SK-N-MC (cell line): ENCODE measurements at regions not wholly inside any gene's neighbourhood (a gene's known extent, or its start where the extent isn't known, plus 50 kb on each side); places are given as distances from the start of the nearest gene placed in this dataset.

Experiments
- DNase-seq: peaks from one replicate; pipeline ENCODE4 v3.0.0-alpha.2; 2011; ENCODE audit warnings: low read depth, low spot score
- H3K27ac ChIP-seq: fragments of 200-600 bp; sonication (generic); 2 replicates; pipeline ENCODE4 v1.5.1; 2016; ENCODE audit warnings: mixed run types
- H3K36me3 ChIP-seq: fragments of 200-600 bp; sonication (generic); 2 replicates; pipeline ENCODE4 v1.6.1; 2017; ENCODE audit warnings: antibody characterized with exemption, low read length, mixed read lengths; ENCODE audit not compliant: insufficient read depth
- H3K4me3 ChIP-seq: fragments of 200-600 bp; sonication (generic); 2 replicates; pipeline ENCODE4 v1.5.1; 2016
- H3K9ac ChIP-seq: fragments of 200-600 bp; sonication (generic); 2 replicates; pipeline ENCODE4 v1.8.0; 2017; ENCODE audit warnings: mixed run types, mixed read lengths; ENCODE audit not compliant: insufficient read length
- H3K9me3 ChIP-seq: fragments of 200-600 bp; sonication (generic); 2 replicates; pipeline ENCODE4 v1.6.1; 2017; ENCODE audit warnings: low read depth, mild to moderate bottlenecking, antibody characterized with exemption, low read length, moderate library complexity, mixed read lengths
- EZH2 ChIP-seq: fragments of 200-600 bp; sonication (generic); IDR thresholded peaks from one replicate; pipeline ENCODE4 v1.6.1; 2017; ENCODE audit warnings: antibody characterized with exemption
- FOXP2 ChIP-seq: optimal IDR thresholded peaks from 2 replicates; pipeline ENCODE3; 2011; ENCODE audit warnings: mild to moderate bottlenecking, moderate library complexity; ENCODE audit not compliant: insufficient read depth; ENCODE audit errors: extremely low read length, control extremely low read depth
- POLR2AphosphoS5 ChIP-seq: IDR thresholded peaks from 2 replicates; pipeline ENCODE4 v1.6.1; 2012; ENCODE audit warnings: mild to moderate bottlenecking, low read depth, low read length, borderline replicate concordance

DNA sequence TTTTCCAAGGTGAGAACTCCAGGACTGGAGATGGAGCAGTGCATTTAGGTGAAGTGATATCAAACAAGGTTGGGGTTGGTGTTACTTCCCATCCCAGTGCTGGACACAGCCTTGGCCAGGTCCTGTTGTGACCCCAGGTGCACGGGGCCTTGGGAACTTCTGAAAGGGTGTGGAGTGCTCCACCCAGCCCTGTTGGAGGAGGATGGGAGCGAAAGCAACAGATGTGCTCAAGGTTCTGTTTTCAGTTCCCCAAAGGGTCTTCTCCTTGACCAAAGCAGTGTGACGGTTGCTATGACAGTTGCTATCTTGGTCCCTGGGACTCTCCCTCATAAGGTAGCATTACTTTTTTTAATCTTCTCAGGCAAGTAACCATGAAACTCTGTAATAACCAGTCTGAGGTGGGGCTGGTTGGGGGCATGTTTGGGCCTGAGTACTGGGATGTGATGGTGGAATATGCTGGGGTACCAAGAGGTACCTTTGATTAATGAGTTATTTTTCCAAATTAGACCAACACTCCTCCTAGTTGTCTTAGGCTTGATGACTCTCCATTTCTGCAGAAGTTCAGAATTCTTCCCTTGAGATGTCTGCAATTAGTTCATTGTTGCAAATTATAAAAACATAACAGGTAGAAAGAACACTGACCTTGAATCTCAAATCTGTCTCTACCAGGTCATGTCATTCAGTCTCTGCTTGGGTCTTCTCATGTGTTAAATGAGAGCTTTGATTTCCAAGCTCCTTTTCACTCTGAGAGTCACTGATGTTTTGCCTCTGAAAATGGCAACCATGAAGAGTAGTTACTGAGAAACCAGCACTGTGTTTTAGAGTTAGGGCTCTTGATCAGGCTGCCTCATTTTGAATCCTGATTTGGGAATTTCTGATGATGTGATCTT lies 154.5 kb downstream of the RPIA start:
- Histone ChIP-seq H3K27ac (no peak overlapping the region), H3K36me3 (no peaks in the 10 kb centered on the region), H3K9me3 (no peaks in the 10 kb centered on the region), H3K4me3 (no peak overlapping the region), H3K9ac (no peak overlapping the region)
- no peak for TF ChIP-seq EZH2
- no peak for TF ChIP-seq POLR2AphosphoS5
- TF ChIP-seq FOXP2, result no peak
- no peak for DNase-seq

DNA sequence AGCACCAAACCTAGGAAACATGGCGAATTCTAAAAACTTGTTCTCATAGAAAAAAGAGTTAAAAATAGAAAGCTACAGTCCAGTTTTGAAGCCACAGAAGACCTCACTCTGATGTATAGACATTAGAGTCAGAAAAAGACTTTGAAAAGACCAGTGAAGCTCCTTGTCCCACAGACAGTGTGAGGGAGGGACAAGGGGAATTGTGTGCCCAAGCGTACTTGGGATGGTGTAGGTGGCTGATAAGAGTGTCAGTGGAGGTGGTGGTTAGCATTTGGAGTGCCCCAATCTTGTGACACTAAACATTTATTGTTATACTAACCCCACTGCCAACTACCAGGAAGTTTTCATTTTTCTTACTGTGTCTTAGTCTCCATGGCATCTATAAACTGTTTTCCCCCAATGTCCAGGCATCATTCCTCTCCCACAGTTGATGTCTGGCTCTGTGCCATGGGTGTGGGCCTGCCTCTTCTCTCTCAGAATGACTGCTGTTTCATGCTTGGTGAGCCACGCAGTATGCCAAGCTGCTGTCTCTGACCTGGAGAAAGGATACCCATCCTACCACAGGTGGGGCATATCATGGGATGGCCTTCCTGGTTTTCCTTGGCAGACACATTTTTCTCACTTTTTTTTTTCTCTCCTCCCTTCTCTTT lies 161.4 kb downstream of the RPIA start:
- H3K4me3 ChIP-seq, result no peak overlapping the region
- no peak for DNase-seq
- no peaks in the 10 kb centered on the region for H3K9me3 ChIP-seq
- no peak overlapping the region for H3K9ac ChIP-seq
- H3K36me3 ChIP-seq, result no peaks in the 10 kb centered on the region
- no peak for TF ChIP-seq FOXP2
- no peak for TF ChIP-seq POLR2AphosphoS5
- no peak for TF ChIP-seq EZH2
- H3K27ac ChIP-seq, result no peak overlapping the region

DNA sequence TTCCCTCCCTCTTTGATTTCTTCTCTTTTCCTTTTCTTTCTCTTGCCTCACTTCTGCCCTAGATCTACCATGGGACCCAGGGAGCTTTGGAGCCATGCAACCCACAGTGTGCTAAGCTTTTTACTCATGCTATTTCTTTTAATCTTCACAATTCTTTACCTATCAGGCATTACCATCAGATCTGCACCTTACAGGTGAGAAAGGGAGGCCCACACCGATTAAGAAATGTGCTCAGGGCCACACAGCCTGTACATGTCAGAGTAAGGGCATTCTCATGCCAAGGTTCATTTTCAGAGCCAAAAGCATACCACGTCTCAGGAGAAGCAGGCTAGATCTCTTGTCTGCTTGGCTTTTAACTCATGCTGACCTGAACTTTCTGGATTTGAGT lies 161.9 kb downstream of the RPIA start:
- H3K9ac ChIP-seq, result no peak overlapping the region
- H3K4me3 ChIP-seq, result no peak overlapping the region

DNA sequence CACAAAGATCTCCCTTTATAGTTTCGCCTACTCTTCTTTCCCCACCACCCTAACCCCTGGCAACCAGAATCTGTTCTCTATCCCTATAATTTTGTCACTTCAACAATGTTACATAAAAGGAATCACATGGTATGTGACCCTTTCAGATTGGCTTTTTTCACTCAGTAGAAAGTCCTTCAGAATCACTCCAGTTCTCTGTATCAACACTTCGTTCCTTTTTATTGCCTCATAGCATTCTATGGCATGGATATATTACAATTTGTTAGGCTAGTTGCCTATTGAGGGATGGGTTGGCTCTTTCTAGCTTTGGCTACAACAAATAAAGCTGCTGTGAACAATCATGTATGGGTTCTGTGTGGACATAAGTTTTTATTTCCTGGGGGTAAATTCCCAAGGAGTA lies 163.1 kb downstream of the RPIA start:
- Histone ChIP-seq H3K9me3 (no peaks in the 10 kb centered on the region), H3K36me3 (no peaks in the 10 kb centered on the region), H3K9ac (no peak overlapping the region), H3K4me3 (no peak overlapping the region), H3K27ac (no peak overlapping the region)
- TF ChIP-seq FOXP2 (no peak), EZH2 (no peak), POLR2AphosphoS5 (no peak)
- no peak for DNase-seq

More for the DNA sequence above, 161.9 kb downstream of the RPIA start:
- Histone ChIP-seq H3K9me3 (no peaks in the 10 kb centered on the region), H3K27ac (no peak overlapping the region), H3K36me3 (no peaks in the 10 kb centered on the region)
- TF ChIP-seq FOXP2 (no peak), POLR2AphosphoS5 (no peak), EZH2 (no peak)
- no peak for DNase-seq

DNA sequence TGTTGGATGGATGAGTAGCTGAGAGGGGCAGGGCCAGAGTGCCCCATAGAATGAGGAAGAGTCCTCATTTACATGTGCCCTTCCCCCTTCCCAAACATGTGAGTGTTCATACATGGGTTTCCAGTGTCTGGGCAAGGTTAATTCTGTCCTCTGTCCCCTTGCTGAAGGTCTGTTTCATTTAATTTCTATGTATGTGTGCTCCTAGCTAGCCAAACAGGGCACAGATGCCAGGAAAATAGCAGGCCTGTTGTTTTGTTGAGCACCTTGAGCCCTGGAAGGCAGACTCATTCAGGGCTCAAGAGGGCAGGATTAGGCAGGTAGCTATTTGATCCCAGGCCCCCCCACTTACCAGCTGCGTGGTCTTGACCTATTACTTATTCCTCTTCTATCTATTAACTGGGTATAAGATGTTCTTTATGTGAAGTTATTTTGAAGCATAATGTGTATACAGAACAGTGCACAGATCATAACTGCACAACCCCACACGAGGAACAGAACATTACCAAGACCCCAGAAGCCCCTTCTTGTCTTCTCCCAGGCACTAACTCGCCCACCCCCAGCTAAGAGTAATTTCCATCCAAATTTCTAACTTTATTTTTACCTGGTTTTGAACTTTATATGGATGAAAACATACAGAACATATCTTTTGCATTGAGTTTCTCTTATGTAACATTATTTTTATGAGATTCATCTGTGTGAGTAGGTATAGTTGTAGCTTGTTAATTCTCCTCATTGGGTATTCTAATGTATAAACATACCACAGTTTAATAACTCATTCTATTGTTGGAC lies 164.3 kb downstream of the RPIA start:
- Histone ChIP-seq H3K9me3 (no peaks in the 10 kb centered on the region), H3K9ac (no peak overlapping the region), H3K27ac (no peak overlapping the region), H3K4me3 (no peak overlapping the region), H3K36me3 (no peaks in the 10 kb centered on the region)
- no peak for TF ChIP-seq POLR2AphosphoS5
- TF ChIP-seq EZH2, result no peak
- TF ChIP-seq FOXP2, result no peak
- no peak for DNase-seq

DNA sequence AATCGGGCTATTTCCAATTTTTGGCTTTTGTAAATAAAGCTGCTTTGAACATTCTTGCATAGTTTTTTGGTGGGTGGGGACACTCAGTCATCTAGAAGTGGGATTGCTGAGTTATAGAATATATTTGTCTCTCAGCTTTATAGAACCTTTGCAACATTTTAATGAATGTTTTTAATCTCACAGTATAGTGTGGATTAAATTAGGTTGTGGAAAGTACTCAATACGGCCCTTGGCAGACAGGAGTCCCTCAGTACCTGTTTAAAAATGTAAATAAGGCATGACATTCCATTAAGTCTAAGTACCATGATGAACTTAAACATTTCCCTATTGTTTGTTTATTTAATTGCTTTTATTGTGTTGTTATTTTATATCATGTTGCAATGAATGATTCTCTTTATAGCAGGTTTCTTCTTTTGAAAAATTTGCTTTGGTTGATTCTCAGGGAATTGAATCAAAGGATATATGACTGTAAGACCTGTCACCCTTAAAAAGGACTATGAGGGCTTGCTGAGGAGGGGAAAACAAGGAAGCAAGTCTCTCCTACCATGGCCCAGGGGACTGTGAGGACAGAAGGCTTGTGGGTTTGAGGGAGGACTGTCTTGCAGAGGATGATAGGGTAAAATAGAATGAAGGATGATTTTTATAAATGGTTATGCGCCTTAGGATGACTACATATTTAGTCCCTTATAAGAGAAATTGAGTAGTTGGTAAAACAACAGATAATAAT lies 165.1 kb downstream of the RPIA start:
- TF ChIP-seq EZH2 (no peak), FOXP2 (no peak), POLR2AphosphoS5 (no peak)
- Histone ChIP-seq H3K36me3 (no peaks in the 10 kb centered on the region), H3K27ac (no peak overlapping the region), H3K9ac (no peak overlapping the region), H3K4me3 (no peak overlapping the region), H3K9me3 (no peaks in the 10 kb centered on the region)
- no peak for DNase-seq

DNA sequence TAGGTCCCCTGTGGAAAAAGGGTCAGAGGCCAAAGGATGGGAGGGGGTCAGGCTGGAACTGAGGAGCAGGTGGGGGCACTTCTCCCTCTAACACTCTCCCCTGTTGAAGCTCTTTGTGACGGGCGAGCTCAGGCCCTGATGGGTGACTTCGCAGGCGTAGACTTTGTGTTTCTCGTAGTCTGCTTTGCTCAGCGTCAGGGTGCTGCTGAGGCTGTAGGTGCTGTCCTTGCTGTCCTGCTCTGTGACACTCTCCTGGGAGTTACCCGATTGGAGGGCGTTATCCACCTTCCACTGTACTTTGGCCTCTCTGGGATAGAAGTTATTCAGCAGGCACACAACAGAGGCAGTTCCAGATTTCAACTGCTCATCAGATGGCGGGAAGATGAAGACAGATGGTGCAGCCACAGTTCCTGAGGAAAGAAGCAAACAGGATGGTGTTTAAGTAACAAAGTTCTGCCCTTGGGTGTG lies 165.8 kb downstream of the RPIA start:
- Histone ChIP-seq H3K9me3 (no peaks in the 10 kb centered on the region), H3K9ac (no peak overlapping the region), H3K4me3 (no peak overlapping the region), H3K27ac (no peak overlapping the region), H3K36me3 (no peaks in the 10 kb centered on the region)
- no peak for DNase-seq
- TF ChIP-seq EZH2 (no peak), POLR2AphosphoS5 (no peak), FOXP2 (no peak)

DNA sequence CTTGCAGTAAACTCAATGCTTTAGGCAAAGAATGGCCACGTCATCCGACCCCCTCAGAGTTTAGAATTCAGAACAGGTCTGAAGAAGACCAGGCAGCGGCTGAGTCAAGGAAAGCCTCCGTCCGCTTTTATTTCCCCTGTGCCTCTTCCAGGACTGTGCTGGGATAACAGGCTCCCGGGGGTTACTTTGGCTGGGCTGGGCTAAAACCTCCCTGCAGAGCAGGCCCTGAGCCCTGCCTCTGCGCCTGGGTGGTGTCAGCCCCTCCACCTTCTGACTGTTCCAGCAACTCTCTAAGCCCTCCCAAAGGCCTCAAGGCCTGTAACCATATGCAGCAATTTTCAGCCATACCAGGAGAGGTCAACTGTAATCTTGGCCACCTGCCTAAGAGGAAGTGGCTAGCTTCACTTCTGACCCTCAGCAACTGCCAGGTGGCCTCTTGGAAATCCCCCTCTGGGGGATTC lies 166.5 kb downstream of the RPIA start:
- H3K4me3 ChIP-seq, result no peak overlapping the region
- no peak for DNase-seq
- no peak overlapping the region for H3K27ac ChIP-seq
- H3K9me3 ChIP-seq, result no peaks in the 10 kb centered on the region
- no peak overlapping the region for H3K9ac ChIP-seq
- no peaks in the 10 kb centered on the region for H3K36me3 ChIP-seq
- no peak for TF ChIP-seq EZH2
- no peak for TF ChIP-seq POLR2AphosphoS5
- no peak for TF ChIP-seq FOXP2
